Ovary (tissue), 7 donors: ENCODE measurements at regions not wholly inside any gene's neighbourhood (a gene's known extent, or its start where the extent isn't known, plus 50 kb on each side); places are given as distances from the start of the nearest gene placed in this dataset.

Experiments
- DNase-seq, 5 donors: peaks; one replicate each; pipeline ENCODE4 v3.0.0-alpha.2; 2019 to 2020
- H3K27ac ChIP-seq, 2 donors: fragments of 200-600 bp; one replicate each; pipeline versions ENCODE4 v1.5.1 to v1.8.0; 2019 to 2022
- H3K27me3 ChIP-seq: fragments of 200-600 bp; one replicate; pipeline ENCODE4 v1.8.0; 2022
- H3K36me3 ChIP-seq: fragments of 200-600 bp; sonication (generic); one replicate; pipeline ENCODE4 v1.5.1; 2019
- H3K4me1 ChIP-seq: one replicate; pipeline ENCODE4 v1.8.1; 2013; ENCODE audit warnings: mild to moderate bottlenecking, moderate library complexity; ENCODE audit not compliant: insufficient read depth
- H3K4me3 ChIP-seq: fragments of 200-600 bp; sonication (generic); one replicate; pipeline ENCODE4 v1.5.1; 2017
- H3K9me3 ChIP-seq, 2 donors: fragments of 200-600 bp in 1 of 2; sonication (generic) in 1 of 2; one replicate each; pipeline versions ENCODE4 v1.5.1 to v1.8.1; 2013 to 2019; ENCODE audit warnings: mild to moderate bottlenecking in 1 of 2, moderate library complexity in 1 of 2
- CTCF ChIP-seq, 3 donors: fragments of 450-650 bp in 2 of 3; fragments of 200-600 bp in 1 of 3; IDR thresholded peaks; one replicate each; pipeline versions ENCODE4 v1.5.1 to v1.8.0; 2016 to 2022; ENCODE audit warnings: antibody characterized with exemption in 3 of 3, mild to moderate bottlenecking in 1 of 3
- EP300 ChIP-seq: sonication (generic); formaldehyde crosslinking; IDR thresholded peaks from one replicate; pipeline ENCODE4 v1.6.1; 2017; ENCODE audit warnings: antibody characterized with exemption
- POLR2A ChIP-seq: fragments of 450-650 bp; IDR thresholded peaks from one replicate; pipeline ENCODE4 v1.6.1; 2017; ENCODE audit warnings: antibody characterized with exemption, mild to moderate bottlenecking, moderate library complexity
- WGBS, 3 donors: extraction: QIAGEN DNeasy Blood & Tissue Kit in 1 of 3; methylation state at CpG; one replicate each; pipeline versions ENCODE4 v1.1.5 to v1.1.7; 2013 to 2017; 5-methylcytosine and 5-hydroxymethylcytosine counted together
- intact Hi-C, 4 donors: fragments of 100-400 bp; cut with DNase I; formaldehyde crosslinking; loops; one replicate each; pipeline versions ENCODE4 v1.11.0 to v1.15.1; 2022 to 2023
- donor health status: DM: no; HTN: no; CAD: no; lungs with moderate emphysema.
- donor health status: DM: no; HTN: no; CAD: no.
- donor health status: Bipolar disorder and iron deficiency.
- donor health status: DM: no; HTN: no; CAD: no.
- donor health status: DM: yes; HTN: yes; CAD: no.

- no peaks in the 10 kb centered on the region for H3K27me3 ChIP-seq
- no peak overlapping the region for H3K27ac ChIP-seq
- TF ChIP-seq POLR2A, result no peak
- TF ChIP-seq EP300, result no peak
- no peak for TF ChIP-seq CTCF (IDR thresholded peaks at IDR 0.05)
- no peaks in the 10 kb centered on the region for H3K36me3 ChIP-seq
- intact Hi-C loops, result no loop called here
- no peak overlapping the region for H3K4me3 ChIP-seq
- H3K4me1 ChIP-seq, result no peaks in the 10 kb centered on the region
- 44 to 54% (median 47%) methylated on average over 2 of the region's 2 CpGs for whole genome bisulfite sequencing, 3 donors
- DNase-seq, result no peak
- no peaks in the 10 kb centered on the region for H3K9me3 ChIP-seq
Measured at GRCh38 chr5:5905186-5905585, 473.2 kb downstream of the MED10 start.

- WGBS, 3 donors, result 89 to 91% (median 90%) methylated on average over 4 of the region's 4 CpGs
- TF ChIP-seq POLR2A (no peak), EP300 (no peak), CTCF (IDR thresholded peaks at IDR 0.05) (no peak)
Measured at GRCh38 chr5:5904113-5904512, 474.2 kb downstream of the MED10 start.

DNA sequence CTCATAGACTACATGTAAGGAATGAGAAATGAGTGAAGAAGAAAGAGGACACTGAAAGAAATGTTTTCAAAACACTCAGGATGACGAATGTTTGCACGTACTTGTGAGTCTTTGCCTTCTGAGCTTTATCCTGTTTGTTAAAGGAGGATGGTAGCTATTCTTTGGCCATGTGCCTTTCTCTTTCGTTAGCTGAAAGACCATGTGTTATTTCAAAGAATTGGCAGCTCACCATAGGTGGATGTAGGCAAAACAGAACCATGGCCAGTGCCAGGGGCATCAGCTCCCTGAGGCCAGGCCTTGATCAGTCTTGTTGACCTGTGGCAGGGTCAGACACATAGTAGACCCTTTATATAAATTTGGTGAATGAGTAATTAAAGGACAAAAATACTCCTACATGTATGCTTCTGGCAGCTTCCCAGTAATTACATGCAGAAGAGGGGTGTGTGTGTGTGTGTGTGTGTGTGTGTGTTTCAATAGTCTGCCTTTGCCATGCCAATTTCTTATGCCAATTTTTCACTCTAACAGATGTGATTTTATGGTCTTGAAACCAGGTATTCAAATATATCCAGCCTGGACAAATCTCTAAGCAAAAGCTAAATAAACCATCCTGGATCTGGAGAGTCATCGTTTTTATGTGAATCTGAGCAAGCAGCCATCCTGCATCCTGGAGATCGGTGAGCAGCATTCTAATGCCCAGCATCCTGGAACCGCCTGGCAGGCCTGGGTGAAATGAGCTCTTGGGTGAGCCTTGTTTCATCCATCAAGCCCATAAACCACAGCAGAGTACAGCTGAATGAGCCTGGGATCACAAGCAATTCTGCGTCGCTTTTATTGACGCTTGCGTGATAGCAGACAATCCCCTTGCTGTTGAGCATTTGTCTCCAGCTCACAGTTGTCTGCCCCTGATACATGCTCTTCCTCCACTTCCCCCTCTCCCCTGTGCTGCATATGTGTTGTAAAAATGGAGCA, 475.4 kb downstream of the MED10 start:
- TF ChIP-seq CTCF (IDR thresholded peaks at IDR 0.05), result no peak
- no peak for TF ChIP-seq POLR2A
- no peak for TF ChIP-seq EP300
- intact Hi-C loops, result no loop called here
- Histone ChIP-seq H3K27ac (no peak overlapping the region), H3K4me3 (no peak overlapping the region), H3K36me3 (no peaks in the 10 kb centered on the region), H3K9me3 (no peaks in the 10 kb centered on the region), H3K4me1 (no peaks in the 10 kb centered on the region), H3K27me3 (no peaks in the 10 kb centered on the region)
- 82 to 87% (median 86%) methylated on average over 10 of the region's 10 CpGs for WGBS, 3 donors
- DNase-seq, result no peak

More at GRCh38 chr5:5904113-5904512, 474.2 kb downstream of the MED10 start:
- H3K36me3 ChIP-seq, result no peaks in the 10 kb centered on the region
- H3K4me3 ChIP-seq, result no peak overlapping the region
- intact Hi-C loops, result no loop called here
- no peak for DNase-seq
- H3K9me3 ChIP-seq, result no peaks in the 10 kb centered on the region
- no peaks in the 10 kb centered on the region for H3K27me3 ChIP-seq
- no peaks in the 10 kb centered on the region for H3K4me1 ChIP-seq
- no peak overlapping the region for H3K27ac ChIP-seq

DNA sequence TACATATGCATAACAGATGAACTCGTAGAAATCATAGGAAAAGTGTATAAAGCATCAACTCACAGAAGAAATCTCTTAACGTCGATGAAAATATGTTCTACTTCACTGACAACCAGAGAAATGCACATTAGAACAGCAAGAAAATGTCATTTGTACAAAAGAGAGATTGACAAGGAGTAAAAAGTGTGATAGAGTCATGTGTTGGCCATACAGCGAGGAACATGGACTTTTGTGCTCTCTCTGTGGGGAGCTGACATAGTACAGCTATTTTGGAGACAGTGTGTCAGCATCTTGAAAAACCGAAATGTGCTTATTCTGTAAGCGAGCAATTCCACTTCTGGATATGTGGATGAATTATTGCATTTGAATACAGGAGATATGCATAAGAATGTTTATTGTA, 477.9 kb downstream of the ICE1 start:
- intact Hi-C loops, result no loop called here
- no peak overlapping the region for H3K27ac ChIP-seq
- no peaks in the 10 kb centered on the region for H3K36me3 ChIP-seq
- H3K4me1 ChIP-seq, result no peaks in the 10 kb centered on the region
- H3K27me3 ChIP-seq, result no peaks in the 10 kb centered on the region
- H3K9me3 ChIP-seq, result no peaks in the 10 kb centered on the region
- no peak for DNase-seq
- TF ChIP-seq EP300, result no peak
- no peak for TF ChIP-seq POLR2A
- TF ChIP-seq CTCF (IDR thresholded peaks at IDR 0.05), result no peak
- no peak overlapping the region for H3K4me3 ChIP-seq
- 90 to 95% (median 94%) methylated on average over 6 of the region's 6 CpGs for WGBS, 3 donors
